Vagina (tissue), 2 donors: ENCODE measurements at regions not wholly inside any gene's neighbourhood (a gene's known extent, or its start where the extent isn't known, plus 50 kb on each side); places are given as distances from the start of the nearest gene placed in this dataset.

Experiments
- POLR2A ChIP-seq, 2 donors: fragments of 450-650 bp; IDR thresholded peaks; one replicate each; pipeline ENCODE4 v1.6.1; 2017; ENCODE audit warnings: antibody characterized with exemption in 2 of 2, mild to moderate bottlenecking in 2 of 2, moderate library complexity in 2 of 2
- POLR2AphosphoS5 ChIP-seq, 2 donors: sonication (generic); formaldehyde crosslinking; IDR thresholded peaks; one replicate each; pipeline ENCODE4 v1.9.0; 2017; ENCODE audit warnings: antibody characterized with exemption in 2 of 2, mild to moderate bottlenecking in 2 of 2, low read depth in 1 of 2; ENCODE audit not compliant: insufficient read depth in 1 of 2
- TF ChIP-seq, protein P1 (sequence below), 3 experiments: fragments of 450-650 bp in 2 of 3; fragments of 200-600 bp in 1 of 3; sonication (generic) in 1 of 3; IDR thresholded peaks; one replicate each; pipeline ENCODE4 v1.5.1; 2017 to 2019; ENCODE audit warnings: antibody characterized with exemption in 3 of 3, mild to moderate bottlenecking in 2 of 3, moderate library complexity in 2 of 3

DNA sequence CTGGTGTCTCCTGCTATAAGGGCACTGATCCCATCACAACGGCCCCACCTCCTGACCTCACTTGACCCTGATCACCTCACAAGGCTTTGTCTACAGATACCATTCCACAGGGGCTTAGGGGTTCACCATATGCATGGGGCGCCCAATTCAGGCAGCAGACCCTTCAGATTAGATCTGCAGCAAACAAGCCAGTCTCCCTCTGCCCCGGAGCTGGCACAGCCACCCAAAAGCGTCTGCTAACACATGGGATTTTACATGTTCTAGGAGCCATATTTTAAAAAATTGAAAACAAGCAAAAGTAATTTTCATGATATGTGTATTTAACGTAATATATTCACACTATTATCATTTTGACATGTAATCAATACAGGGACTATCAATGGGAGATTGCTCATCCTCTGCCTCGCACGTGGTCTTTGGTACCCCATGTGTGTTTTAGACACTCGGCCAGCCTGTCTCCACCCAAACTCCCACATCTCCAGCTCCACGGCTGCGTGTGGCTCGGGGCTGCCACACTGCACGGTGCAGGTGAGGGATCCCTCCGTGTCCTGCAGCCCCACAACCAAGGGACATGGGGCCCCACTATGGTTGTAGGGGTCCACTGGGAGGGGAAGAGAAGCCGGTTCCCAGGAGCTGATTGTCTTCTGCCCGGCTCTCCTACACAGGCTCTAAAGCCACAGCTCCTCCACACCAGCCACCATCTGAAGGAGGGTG, 107.6 kb downstream of the RBFOX3 start:
- TF ChIP-seq, protein P1, sequence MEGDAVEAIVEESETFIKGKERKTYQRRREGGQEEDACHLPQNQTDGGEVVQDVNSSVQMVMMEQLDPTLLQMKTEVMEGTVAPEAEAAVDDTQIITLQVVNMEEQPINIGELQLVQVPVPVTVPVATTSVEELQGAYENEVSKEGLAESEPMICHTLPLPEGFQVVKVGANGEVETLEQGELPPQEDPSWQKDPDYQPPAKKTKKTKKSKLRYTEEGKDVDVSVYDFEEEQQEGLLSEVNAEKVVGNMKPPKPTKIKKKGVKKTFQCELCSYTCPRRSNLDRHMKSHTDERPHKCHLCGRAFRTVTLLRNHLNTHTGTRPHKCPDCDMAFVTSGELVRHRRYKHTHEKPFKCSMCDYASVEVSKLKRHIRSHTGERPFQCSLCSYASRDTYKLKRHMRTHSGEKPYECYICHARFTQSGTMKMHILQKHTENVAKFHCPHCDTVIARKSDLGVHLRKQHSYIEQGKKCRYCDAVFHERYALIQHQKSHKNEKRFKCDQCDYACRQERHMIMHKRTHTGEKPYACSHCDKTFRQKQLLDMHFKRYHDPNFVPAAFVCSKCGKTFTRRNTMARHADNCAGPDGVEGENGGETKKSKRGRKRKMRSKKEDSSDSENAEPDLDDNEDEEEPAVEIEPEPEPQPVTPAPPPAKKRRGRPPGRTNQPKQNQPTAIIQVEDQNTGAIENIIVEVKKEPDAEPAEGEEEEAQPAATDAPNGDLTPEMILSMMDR (IDR thresholded peaks at IDR 0.05), result no peak
- no peak for TF ChIP-seq POLR2A (IDR thresholded peaks at IDR 0.05)
- no peak for TF ChIP-seq POLR2AphosphoS5 (IDR thresholded peaks at IDR 0.05; ENCODE audit: insufficient read depth in 1 of 2, low read depth in 1 of 2)
